ENCODE measurements at regions not wholly inside any gene's neighbourhood (a gene's known extent, or its start where the extent isn't known, plus 50 kb on each side); places are given as distances from the start of the nearest gene placed in this dataset.
A peak's percentile ranks its signal among the peaks of the same experiment; 100 is the strongest.

DNA sequence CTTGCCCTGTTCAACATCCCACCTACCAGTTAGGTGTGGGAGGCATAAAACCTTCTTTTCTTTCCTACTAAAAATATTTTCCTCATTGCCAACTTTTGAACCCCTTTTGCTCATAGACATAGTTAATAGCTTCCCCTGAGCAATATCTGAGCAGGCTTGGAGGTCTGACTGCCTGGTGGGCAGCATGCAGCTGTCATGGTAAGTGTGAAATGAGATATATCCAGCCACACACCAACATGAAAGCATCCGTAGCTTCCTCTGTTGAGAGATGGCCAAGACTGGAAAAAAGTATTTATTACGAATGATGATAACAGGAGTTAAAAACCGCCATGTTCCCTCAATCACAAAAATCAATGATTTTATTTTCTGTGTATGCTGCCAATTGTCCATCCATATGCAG, 190.1 kb downstream of the TMEM38B start:
- TF ChIP-seq, protein P1, sequence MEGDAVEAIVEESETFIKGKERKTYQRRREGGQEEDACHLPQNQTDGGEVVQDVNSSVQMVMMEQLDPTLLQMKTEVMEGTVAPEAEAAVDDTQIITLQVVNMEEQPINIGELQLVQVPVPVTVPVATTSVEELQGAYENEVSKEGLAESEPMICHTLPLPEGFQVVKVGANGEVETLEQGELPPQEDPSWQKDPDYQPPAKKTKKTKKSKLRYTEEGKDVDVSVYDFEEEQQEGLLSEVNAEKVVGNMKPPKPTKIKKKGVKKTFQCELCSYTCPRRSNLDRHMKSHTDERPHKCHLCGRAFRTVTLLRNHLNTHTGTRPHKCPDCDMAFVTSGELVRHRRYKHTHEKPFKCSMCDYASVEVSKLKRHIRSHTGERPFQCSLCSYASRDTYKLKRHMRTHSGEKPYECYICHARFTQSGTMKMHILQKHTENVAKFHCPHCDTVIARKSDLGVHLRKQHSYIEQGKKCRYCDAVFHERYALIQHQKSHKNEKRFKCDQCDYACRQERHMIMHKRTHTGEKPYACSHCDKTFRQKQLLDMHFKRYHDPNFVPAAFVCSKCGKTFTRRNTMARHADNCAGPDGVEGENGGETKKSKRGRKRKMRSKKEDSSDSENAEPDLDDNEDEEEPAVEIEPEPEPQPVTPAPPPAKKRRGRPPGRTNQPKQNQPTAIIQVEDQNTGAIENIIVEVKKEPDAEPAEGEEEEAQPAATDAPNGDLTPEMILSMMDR (IDR thresholded peaks at IDR 0.05; ENCODE audit: control insufficient read depth, insufficient read depth, low read depth, low read length, missing control alignments), result no peak
- no peak for DNase-seq (ENCODE audit: low read depth)
- no peak overlapping the region for H3K4me3 ChIP-seq (ENCODE audit: control insufficient read depth, low read depth, low read length)

DNA sequence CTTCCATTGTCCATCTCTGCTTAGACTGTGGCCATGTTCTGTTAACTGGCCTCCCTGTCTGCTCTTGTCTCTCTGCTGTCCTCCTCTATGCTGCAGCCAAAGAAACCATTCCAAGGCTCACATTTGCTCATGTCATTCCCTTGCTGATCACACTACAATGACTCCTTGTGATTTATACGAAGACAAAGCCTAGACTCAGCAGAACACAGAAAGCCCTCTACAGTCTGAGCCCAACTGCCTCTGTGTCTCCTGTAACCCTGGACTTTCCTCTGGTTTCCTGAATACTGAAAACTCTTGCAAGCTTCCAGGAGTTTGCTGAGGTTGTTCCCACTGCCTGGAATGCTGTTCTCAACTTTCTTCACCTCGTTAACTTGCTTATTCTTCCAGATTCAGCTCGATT, 191.8 kb downstream of the TMEM38B start:
- TF ChIP-seq, protein P1 (IDR thresholded peaks at IDR 0.05; ENCODE audit: control insufficient read depth, insufficient read depth, low read depth, low read length, missing control alignments), result no peak
- no peak for DNase-seq (ENCODE audit: low read depth)
- no peak overlapping the region for H3K4me3 ChIP-seq (ENCODE audit: control insufficient read depth, low read depth, low read length)

DNA sequence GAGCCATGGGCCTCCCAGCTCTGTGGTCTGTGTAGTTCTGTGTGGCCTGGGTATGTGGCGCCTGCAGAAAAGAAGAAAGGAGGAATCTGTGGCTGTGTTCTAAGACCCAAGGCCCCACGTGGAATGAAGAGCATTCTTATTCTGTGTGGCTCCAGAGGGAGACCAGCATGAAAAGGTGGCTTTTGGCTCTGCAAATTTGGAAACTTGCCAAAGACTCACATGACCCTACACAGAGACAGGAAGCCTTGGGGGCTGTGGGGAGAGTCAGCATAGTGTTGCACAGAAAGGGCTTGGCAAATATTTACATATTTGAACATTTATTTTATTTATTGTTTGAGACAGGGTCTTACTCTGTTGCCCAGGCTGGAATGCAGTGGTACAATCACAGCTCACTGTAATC, 193.3 kb downstream of the TMEM38B start:
- TF ChIP-seq, protein P1 (IDR thresholded peaks at IDR 0.05; ENCODE audit: control insufficient read depth, insufficient read depth, low read depth, low read length, missing control alignments), result no peak
- no peak overlapping the region for H3K4me3 ChIP-seq (ENCODE audit: control insufficient read depth, low read depth, low read length)
- no peak for DNase-seq (ENCODE audit: low read depth)

DNA sequence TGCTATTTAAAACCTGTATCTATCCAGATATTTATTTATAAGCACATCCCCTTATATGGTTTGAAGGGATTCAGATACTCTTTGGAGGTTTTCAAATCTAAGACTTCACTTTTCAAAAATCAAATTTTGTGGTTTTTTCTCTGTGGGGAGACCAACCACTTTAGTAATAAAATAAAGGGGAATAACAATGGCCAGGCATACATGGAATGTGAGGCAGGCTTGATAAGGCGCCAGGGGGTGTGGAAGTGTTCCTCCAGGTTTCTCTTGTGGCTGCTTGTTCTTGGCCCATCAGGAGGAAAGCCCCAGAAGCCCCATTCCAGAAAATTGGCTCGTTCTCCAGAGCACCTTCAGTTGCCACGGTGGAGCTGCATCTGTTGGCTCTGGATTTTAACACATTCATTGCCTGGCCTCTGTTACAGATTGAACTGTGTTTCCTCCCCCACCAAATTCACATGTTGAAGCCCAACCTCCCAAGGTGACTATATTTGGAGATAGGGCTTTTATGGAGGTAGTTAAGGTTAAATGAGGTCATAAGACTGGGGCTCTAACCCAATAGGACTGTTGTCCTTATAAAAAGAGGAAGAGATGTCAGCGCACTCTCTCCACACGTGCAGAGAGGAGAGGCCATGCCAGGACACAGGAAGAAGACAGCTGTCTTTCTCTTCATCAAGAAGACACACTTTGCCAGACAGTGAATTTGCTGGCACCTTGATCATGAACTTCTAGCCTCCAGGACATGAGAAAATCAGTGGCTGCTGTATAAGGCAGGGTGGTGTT, 195.9 kb downstream of the TMEM38B start:
- DNase-seq (ENCODE audit: low read depth), result no peak
- no peak overlapping the region for H3K4me3 ChIP-seq (ENCODE audit: control insufficient read depth, low read depth, low read length)
- TF ChIP-seq, protein P1 (IDR thresholded peaks at IDR 0.05; ENCODE audit: control insufficient read depth, insufficient read depth, low read depth, low read length, missing control alignments), result no peak

DNA sequence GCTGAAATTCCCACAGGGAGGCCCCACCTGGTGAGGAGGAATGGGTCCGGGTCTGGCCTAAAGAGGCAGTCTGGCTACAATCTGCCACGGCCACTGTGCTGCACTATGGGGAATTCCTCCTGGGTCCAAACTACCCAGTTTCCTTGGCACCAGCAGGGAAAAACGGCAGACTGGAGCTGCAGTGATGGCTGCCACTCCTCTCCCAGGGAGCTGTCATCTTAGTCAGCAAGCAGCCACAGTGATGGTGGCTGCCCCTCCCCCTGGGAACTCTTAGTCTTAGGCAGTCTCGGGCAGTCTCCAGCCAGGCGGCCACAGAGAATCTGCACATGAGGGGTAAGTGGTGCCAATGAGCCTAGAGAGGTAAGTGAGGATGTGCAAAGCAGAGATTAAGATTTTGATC, 205.8 kb downstream of the TMEM38B start:
- H3K4me3 ChIP-seq (ENCODE audit: control insufficient read depth, low read depth, low read length), result no peak overlapping the region
- no peak for DNase-seq (ENCODE audit: low read depth)
- TF ChIP-seq, protein P1 (IDR thresholded peaks at IDR 0.05; ENCODE audit: control insufficient read depth, insufficient read depth, low read depth, low read length, missing control alignments), result no peak

DNA sequence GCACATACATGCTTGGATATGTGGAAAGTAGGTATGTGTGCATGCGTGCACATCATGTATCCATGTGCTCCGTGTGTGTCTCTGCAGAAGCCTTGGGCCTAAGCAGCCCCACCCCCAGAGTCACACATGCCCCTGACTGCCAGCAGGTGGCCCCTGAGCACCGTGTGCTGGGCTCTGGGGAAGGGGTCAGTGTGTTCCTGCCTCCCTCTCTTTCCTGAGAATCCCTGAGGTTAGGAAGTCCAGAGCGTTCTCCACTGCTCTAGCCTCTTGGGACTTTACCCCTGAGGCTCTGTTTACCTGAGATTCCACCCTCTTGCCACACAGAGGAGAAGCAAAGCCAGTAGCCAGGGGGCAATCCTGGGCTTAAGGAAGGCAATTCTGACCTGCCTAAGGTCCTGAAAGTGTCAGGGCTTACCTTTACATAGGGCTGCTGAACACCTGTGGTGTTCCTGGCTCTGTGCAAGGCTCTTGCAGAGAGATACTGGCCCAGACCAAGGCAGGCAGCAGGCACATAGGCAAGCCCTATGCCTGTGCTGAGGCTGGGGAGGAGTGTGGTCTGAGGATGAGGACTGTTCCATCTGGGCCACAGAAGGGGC, 207.3 kb downstream of the TMEM38B start:
- no peak overlapping the region for H3K4me3 ChIP-seq (ENCODE audit: control insufficient read depth, low read depth, low read length)
- TF ChIP-seq, protein P1 (IDR thresholded peaks at IDR 0.05; ENCODE audit: control insufficient read depth, insufficient read depth, low read depth, low read length, missing control alignments), result peak; percentile 16
- DNase-seq (ENCODE audit: low read depth), result no peak
